ENCODE measurements at regions not wholly inside any gene's neighbourhood (a gene's known extent, or its start where the extent isn't known, plus 50 kb on each side); places are given as distances from the start of the nearest gene placed in this dataset.
A peak's percentile ranks its signal among the peaks of the same experiment; 100 is the strongest.

DNA sequence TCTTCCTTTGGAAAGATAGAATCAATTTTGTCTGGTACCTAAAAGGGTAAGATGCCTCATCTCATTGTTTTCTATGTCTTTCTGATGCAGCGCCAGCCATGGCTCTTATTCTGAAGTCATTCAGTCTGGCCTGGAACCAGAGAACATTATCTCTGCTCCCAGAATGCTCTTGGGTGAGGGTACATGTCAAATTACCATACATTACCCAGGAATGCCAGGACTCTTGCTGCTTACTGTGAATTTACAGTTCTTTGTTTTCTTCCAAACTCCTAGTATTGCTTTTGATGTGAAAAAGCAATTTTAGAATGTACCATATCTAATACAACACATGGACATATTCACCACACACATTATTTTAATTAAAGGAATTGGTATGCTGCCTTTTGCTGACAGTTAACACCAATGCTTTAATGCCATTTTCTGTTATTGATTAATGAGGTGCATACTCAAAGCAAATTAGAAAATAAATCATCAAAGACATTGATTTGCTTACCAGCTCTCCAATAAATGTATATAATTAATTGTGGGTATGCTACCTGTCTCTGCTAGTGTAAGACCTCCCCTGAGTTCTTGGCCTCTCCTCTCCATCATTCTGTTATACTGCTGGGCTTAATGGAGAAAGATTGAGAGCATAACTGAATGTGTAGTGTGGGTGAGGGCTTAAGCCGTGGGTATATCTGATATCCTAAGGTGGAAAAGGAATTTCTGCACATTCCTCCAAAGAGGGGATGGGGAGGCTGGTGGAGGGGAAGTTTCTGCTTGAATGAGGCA is 337.7 kb downstream of the C12orf75 start:
- DNase-seq (ENCODE audit: low read depth) = no peak
- no peak overlapping the region for H3K4me3 ChIP-seq (ENCODE audit: low read depth, low read length)
- TF ChIP-seq, protein P1, sequence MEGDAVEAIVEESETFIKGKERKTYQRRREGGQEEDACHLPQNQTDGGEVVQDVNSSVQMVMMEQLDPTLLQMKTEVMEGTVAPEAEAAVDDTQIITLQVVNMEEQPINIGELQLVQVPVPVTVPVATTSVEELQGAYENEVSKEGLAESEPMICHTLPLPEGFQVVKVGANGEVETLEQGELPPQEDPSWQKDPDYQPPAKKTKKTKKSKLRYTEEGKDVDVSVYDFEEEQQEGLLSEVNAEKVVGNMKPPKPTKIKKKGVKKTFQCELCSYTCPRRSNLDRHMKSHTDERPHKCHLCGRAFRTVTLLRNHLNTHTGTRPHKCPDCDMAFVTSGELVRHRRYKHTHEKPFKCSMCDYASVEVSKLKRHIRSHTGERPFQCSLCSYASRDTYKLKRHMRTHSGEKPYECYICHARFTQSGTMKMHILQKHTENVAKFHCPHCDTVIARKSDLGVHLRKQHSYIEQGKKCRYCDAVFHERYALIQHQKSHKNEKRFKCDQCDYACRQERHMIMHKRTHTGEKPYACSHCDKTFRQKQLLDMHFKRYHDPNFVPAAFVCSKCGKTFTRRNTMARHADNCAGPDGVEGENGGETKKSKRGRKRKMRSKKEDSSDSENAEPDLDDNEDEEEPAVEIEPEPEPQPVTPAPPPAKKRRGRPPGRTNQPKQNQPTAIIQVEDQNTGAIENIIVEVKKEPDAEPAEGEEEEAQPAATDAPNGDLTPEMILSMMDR (IDR thresholded peaks at IDR 0.05; ENCODE audit: low read depth, low read length, missing control alignments) = no peak
- in situ Hi-C loops (cut with HindIII; ENCODE audit: low sequenced_read_pairs) = no loop called here

DNA sequence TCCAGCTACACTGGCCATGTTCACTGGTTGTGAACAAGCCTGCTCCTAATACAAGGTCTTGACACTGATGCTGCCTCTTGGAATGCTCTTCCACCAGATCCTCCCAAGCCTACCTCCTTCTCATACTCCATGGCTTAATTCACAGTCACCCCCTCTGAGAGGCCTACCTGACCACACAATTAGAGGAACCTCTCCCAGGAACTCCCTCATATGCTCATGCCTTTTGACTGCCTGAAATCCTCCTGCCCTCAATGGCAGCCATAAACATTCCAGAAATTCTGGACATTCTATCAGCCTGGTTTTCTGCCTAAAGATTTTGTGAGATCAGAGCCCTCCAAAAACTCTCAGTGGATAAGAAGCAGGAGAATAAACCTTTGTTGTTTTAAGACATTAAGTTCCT is 340.2 kb downstream of the C12orf75 start:
- TF ChIP-seq, protein P1 (IDR thresholded peaks at IDR 0.05; ENCODE audit: low read depth, low read length, missing control alignments) = no peak
- DNase-seq (ENCODE audit: low read depth) = peak; percentile 41
- H3K4me3 ChIP-seq (ENCODE audit: low read depth, low read length) = no peak overlapping the region
- in situ Hi-C loops (cut with HindIII; ENCODE audit: low sequenced_read_pairs) = no loop called here

DNA sequence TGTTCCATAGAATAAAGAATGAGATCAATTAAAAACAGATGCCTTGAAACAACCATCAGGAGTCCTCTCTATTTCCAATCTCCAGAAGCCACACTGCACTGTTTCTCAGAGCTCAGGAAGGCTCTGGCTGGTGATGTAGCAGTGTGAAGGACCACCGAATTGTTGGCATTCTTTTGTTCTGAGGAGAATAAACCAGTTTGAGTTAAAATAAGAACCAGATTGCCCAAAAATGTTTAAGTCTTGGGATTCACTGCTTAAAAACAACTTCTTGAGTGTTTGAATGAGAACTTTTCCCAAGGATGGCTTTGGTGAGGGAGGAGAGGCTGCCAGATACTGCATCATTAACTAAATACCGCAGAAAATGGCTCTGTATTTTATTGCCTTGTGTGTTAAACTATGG is 341.2 kb downstream of the C12orf75 start:
- no peak overlapping the region for H3K4me3 ChIP-seq (ENCODE audit: low read depth, low read length)
- no peak for DNase-seq (ENCODE audit: low read depth)
- in situ Hi-C loops (cut with HindIII; ENCODE audit: low sequenced_read_pairs) = no loop called here
- TF ChIP-seq, protein P1 (IDR thresholded peaks at IDR 0.05; ENCODE audit: low read depth, low read length, missing control alignments) = no peak

DNA sequence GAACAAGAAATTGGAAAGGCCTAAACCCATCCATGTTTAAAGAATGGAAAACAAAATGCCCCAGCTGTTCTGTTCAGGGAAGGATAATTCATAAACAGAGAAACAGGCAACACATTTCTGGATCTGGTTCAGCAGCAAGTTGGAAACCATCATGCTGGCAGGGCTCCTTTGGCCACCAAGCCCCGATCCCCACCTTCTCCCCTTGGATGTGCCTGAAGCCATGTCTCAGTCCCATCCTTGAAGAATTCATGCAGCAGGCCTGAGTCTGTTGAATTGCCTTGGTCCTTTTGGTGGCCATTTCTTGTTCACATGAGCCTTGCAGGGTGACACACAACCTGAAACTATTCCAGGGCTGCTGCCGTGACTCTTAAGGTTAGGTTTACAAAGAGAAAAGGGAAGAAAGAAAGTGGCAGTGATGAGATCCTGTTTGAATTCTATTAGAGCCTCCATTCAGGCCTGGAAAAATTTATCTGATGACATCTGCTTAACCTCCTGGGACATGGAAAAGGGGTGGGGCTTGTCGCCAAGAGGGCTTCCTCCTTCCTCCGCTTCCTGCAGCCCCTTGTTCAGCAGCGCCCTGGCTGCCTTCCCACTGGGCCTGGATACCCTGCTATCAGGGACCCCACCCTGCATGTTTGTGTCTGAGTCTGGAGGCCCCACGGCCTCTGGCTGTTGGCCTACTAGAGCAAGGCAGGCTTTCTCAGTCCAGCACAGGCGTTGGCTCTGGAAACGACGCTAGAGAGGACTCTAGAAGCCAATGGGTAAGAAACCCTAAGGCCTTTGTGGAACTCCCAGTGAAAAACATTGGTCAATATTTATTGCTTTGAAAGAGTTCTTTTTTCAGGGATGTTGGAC is 341.9 kb downstream of the C12orf75 start:
- in situ Hi-C loops (cut with HindIII; ENCODE audit: low sequenced_read_pairs) = no loop called here
- TF ChIP-seq, protein P1 (IDR thresholded peaks at IDR 0.05; ENCODE audit: low read depth, low read length, missing control alignments) = no peak
- no peak for DNase-seq (ENCODE audit: low read depth)
- no peak overlapping the region for H3K4me3 ChIP-seq (ENCODE audit: low read depth, low read length)

DNA sequence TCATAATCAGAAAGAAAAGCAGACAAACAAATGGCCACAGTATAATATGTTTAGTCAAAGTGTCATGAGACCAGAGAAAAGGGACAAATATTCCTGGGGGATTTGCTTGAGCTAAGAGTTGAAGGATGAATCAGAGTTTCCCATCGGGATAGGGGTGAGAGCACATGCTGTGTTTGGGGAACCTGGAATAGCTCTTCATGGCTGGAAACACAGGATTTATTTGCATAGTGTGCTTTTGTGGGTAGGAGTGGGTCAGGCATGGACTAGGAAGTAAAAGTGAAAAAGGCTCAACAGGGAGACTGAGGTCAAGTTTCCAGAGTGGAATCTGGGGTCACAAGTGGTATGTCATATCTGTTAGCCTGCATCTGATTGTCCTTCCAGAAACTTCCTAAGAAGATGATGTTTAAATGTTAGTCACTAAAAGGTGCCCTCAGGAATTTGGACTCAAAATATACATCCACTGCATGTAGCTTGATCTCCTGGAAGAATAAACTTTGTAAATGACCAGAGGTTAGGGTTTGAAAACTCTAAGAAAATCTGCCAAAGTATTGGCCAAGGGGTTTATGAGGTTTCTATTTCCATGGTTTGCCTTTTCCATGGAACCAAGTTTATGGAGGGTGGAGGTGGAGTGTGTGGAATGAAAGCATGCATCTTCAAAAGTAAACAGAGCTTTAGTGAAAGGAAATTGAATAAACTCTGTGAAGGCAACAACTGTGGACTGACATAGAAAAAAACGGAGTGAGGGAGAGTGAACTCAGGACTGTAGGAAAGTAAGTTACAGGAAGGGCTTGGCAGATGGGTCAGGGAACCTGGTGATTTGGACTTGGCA is 344.6 kb downstream of the C12orf75 start:
- in situ Hi-C loops (cut with HindIII; ENCODE audit: low sequenced_read_pairs) = no loop called here
- DNase-seq (ENCODE audit: low read depth) = no peak
- TF ChIP-seq, protein P1 (IDR thresholded peaks at IDR 0.05; ENCODE audit: low read depth, low read length, missing control alignments) = no peak
- H3K4me3 ChIP-seq (ENCODE audit: low read depth, low read length) = no peak overlapping the region

DNA sequence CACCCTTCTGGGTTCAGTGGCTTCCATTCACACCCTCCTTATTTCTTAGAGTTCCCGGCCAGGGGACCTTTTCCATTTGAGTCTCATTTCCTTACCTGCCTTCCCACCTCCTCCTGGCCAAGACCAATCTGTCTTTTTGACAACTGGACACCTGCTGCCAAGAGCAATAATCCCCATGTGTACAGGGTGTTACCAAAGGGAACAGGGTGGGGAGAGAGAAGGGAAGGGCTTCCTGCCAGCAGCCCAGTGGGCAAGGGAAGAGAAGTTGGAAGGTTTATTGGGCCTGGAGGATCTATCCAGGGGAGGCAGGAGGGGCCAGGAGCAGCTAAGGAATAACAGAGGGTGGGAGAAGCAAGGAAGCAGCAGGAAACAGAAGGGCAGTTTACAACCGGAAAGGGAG is 346.2 kb downstream of the C12orf75 start:
- TF ChIP-seq, protein P1 (IDR thresholded peaks at IDR 0.05; ENCODE audit: low read depth, low read length, missing control alignments) = no peak
- no peak overlapping the region for H3K4me3 ChIP-seq (ENCODE audit: low read depth, low read length)
- no peak for DNase-seq (ENCODE audit: low read depth)
- in situ Hi-C loops (cut with HindIII; ENCODE audit: low sequenced_read_pairs) = no loop called here
